Middle frontal gyrus (tissue), 1 donor: ENCODE measurements at regions not wholly inside any gene's neighbourhood (a gene's known extent, or its start where the extent isn't known, plus 50 kb on each side); places are given as distances from the start of the nearest gene placed in this dataset.

Experiments used
- DNase-seq: peaks from one replicate; pipeline ENCODE4 v3.0.0-alpha.2; 2015; ENCODE audit warnings: low spot score; ENCODE audit errors: extremely low spot score

DNA sequence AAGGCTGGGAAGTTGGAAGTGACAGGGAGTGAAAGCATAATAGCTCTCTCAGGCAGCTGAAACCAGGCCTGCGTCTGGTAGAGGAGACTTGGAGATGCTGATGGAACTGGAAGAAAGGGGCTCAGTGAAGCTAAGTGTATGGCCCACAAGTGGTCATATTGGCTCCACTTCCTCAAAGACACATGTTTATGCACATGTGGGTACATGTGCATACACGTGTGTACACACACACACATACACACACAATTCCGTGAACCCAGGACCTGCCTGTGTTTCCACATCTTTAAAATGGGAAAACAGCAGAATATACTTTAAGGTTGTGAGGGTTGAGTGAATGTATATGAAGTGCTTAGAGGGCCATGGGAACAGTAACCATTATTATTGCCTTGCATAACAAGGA is 160.9 kb downstream of the ARL6IP6 start:
- no peak for DNase-seq

GRCh38 chr2:152875701-152876695 is 157.6 kb downstream of the ARL6IP6 start:
- no peak for DNase-seq

DNA sequence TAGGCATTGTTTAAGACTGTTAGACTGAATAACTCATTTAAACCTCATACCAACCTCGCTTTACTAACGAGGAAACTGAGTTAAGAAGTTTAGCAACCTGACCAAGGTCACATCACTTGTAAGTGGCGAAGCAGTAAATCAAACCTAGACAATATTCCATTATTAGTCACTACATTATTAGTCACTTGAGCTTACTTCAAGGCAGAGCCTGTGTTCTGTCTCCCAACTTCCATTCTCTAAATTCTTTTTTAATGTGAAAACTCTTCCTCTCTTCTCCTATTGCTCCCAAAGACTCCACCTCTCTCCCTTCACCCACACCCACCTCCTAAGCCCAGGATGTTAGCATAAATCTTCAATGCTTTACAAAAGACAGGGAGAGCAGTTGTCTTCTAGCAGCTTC is 156.5 kb downstream of the ARL6IP6 start:
- DNase-seq: no peak

GRCh38 chr2:152870239-152870638 is 151.8 kb downstream of the ARL6IP6 start:
- no peak for DNase-seq

- DNase-seq: no peak
Measured at GRCh38 chr2:152867397-152867796, 149.0 kb downstream of the ARL6IP6 start.

DNA sequence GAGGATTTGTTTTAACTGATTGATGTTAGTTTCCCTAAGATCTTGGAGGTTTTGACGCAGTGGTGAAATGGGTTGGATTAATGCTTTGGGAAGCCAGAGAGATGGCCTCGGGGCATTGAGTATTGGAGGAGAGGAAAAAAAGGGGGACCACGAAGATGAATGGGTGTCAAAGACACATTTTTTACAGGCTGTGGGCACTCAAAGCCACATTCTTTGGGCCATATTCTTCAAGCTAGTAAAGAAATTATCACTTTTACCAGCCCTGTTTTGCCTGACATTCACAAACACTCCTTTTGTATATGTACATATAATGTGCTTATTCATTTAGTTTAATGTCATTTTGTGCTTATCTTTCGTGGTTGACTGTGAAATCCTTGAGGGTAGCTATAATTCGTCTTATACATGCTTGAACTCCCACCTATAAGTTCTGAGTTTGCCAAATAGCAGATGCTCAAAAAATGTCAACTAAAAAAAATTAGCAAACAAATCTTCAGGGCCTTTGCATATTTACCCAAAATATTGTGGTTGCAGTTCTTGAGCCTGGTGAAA is 146.3 kb downstream of the ARL6IP6 start:
- no peak for DNase-seq

- DNase-seq: no peak
Measured at GRCh38 chr2:152863826-152864225, 145.4 kb downstream of the ARL6IP6 start.

- DNase-seq: no peak
Measured at GRCh38 chr2:152861349-152861942, 143.0 kb downstream of the ARL6IP6 start.

DNA sequence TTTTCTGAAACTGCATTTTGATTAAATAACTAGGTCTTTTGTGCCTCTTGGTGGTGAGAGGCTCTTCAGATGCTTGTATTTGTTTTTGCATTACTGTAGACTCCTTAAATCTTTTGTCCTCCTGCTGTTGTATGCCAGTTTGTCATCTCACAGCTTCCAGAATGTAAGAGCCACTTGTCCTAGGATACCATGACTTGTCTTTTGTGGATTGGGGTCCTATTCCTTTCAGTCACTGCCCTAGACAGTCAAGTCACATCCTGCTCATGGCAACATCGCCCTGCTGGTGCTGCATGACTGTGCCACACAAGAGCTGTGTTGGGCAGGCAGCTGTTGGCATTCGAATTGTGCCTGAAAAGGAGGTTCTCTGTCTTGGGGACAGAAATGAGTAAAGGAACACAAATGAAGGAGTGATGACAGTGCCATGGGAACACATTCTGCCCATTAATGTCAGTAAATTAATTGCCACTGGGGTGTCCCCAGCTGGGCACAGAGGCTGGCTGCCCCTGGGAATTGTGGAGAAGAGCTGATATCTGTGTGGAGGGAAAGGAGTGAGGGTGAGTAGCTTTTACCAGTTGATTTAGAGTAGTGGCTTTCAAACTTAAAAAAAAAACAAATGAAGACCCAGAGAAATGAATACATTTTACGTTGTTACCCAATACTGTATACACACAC is 140.3 kb downstream of the ARL6IP6 start:
- DNase-seq: no peak

GRCh38 chr2:152846697-152847470 is 128.5 kb downstream of the ARL6IP6 start:
- DNase-seq: no peak

DNA sequence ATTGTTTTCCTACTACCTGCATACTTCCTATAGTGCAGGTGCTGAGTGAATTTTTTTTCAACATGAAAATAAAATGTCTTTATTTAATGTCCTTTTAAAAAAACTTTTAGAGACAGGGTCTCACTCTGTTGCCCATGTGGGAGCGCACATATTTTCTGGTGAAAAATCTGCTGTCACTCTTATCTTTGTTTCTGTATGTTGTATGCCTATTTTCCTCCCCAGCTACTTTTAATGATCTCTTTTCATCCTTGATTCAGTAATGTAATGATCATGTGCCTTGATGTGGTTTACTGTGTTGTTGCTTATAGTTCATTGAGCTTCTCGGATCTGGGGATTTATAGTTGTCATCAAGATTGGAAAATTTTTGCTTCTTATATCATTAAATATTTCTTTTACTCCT is 117.3 kb downstream of the ARL6IP6 start:
- no peak for DNase-seq

DNA sequence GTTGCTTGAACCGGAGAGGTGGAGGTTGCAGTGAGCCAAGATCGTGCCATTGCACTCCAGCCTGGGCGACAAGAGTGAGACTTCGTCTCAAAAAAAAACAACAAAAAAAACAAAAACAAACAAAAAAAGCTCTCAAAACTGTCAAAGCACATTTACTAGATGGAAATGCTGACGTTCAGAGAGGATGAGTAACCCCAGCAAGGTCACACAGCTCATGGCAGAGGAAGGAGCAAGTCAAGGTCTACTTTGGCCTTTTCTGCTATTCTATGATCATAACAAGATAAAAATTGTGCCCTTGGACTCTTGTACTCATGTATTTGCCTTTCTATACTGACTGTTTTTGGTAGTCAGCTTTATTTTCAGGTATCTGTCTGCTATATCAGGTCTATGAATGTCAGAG is 109.5 kb downstream of the ARL6IP6 start:
- DNase-seq: no peak

- DNase-seq: no peak
Measured at GRCh38 chr2:152826581-152827279, 108.3 kb downstream of the ARL6IP6 start.

GRCh38 chr2:152825834-152826233 is 107.4 kb downstream of the ARL6IP6 start:
- no peak for DNase-seq

GRCh38 chr2:152823905-152824304 is 105.5 kb downstream of the ARL6IP6 start:
- DNase-seq: no peak

DNA sequence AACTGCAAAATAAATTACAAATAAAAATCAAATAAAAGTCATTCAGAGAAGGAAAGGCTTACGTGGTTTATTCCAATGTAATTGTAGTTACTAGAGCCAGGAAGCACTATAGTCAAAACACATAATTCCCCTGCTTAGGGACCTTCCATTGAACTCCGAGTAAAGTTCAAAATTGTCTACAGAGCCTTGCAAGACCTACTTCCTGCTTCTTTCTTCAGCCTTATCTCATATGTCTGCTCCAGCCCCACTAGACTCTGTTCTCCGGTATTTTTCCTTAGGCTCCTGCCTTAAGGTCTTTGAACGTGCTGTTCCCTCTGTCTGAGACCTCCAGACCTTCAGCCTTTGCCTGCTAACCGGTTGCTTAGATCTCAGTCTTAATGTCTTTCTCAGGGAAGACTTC is 104.3 kb downstream of the ARL6IP6 start:
- no peak for DNase-seq

- DNase-seq: no peak
Measured at GRCh38 chr2:152820048-152820447, 101.6 kb downstream of the ARL6IP6 start.

GRCh38 chr2:152815634-152816257 is 97.3 kb downstream of the ARL6IP6 start:
- no peak for DNase-seq

DNA sequence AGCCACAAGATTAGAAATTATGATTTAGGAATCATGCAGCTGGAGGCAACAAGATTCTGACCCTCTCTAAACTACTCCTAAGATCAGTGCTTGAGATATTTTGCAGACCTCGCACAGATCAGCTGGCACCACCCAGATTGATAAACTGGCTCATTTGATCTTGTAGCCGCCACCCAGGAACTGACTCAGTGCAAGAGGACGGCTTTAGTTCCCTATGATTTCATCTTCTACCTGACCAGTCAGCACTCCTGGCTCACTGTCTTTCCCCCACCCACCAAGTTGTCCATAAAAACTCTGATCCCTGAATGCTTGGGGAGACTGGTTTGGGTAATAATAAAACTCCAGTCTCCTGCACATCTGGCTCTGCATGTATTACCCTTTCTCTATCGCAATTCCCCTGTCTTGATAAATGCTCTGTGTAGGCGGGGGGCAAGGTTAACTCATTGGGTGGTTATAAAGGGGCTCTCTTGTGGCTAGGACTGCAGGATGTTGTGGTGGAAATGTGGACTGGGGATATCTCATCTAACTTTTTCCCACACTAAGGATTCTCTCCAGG is 96.1 kb downstream of the ARL6IP6 start:
- DNase-seq: no peak

GRCh38 chr2:152813351-152813750 is 94.9 kb downstream of the ARL6IP6 start:
- no peak for DNase-seq
